Breast epithelium (tissue), 3 donors: ENCODE measurements at regions not wholly inside any gene's neighbourhood (a gene's known extent, or its start where the extent isn't known, plus 50 kb on each side); places are given as distances from the start of the nearest gene placed in this dataset.

Experiments used
- POLR2A ChIP-seq: fragments of 450-650 bp; IDR thresholded peaks from one replicate; pipeline ENCODE4 v1.6.1; 2016; ENCODE audit warnings: antibody characterized with exemption, mild to moderate bottlenecking, moderate library complexity
- TF ChIP-seq, protein P1 (sequence below), 3 donors: fragments of 450-650 bp; IDR thresholded peaks; one replicate each; pipeline ENCODE4 v1.5.1; 2016 to 2017; ENCODE audit warnings: antibody characterized with exemption in 3 of 3, mild to moderate bottlenecking in 3 of 3, moderate library complexity in 3 of 3

DNA sequence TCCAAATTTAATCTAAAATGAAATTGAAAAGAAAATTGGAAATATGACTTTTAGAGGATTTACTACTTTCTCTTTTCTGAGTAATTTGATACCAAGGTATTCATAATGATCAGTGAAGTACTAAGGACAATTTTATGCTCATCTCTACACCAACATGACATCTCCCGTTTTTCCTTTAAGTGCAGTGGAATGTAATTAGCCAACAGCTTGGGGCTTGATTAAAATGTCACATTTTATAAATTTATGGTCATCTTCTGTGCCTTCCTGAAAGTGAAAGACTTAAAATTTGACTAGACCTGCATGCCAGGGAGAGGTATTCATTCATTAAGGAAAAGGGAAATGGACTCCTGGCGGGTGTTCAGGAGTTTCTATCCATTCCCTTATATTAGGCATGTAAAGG is 228.2 kb upstream of the CNTN3 start:
- TF ChIP-seq, protein P1, sequence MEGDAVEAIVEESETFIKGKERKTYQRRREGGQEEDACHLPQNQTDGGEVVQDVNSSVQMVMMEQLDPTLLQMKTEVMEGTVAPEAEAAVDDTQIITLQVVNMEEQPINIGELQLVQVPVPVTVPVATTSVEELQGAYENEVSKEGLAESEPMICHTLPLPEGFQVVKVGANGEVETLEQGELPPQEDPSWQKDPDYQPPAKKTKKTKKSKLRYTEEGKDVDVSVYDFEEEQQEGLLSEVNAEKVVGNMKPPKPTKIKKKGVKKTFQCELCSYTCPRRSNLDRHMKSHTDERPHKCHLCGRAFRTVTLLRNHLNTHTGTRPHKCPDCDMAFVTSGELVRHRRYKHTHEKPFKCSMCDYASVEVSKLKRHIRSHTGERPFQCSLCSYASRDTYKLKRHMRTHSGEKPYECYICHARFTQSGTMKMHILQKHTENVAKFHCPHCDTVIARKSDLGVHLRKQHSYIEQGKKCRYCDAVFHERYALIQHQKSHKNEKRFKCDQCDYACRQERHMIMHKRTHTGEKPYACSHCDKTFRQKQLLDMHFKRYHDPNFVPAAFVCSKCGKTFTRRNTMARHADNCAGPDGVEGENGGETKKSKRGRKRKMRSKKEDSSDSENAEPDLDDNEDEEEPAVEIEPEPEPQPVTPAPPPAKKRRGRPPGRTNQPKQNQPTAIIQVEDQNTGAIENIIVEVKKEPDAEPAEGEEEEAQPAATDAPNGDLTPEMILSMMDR (IDR thresholded peaks at IDR 0.05): no peak
- TF ChIP-seq POLR2A: no peak
